WTC11 (cell line): ENCODE measurements at regions not wholly inside any gene's neighbourhood (a gene's known extent, or its start where the extent isn't known, plus 50 kb on each side); places are given as distances from the start of the nearest gene placed in this dataset.

Source experiments
- ATAC-seq: fragments of 200-7000 bp; cut with Tn5 transposase; 2 replicates; pipeline ENCODE4 v1.10.0; 2021; ENCODE audit warnings: mild to moderate bottlenecking, moderate library complexity
- CTCF ChIA-PET: fragments of 300-600 bp; sonication (Branson Sonifier 250); formaldehyde crosslinking; loops from one replicate; lab custom pipeline; 2021; ENCODE audit warnings: antibody characterized with exemption; lab: Charles Lee
- POLR2A ChIA-PET: fragments of 350-600 bp; sonication (Branson Sonifier 250); formaldehyde crosslinking; loops from one replicate; lab custom pipeline; 2021; ENCODE audit warnings: antibody characterized with exemption; lab: Charles Lee
- DNase-seq: peaks from one replicate; pipeline ENCODE4 v3.0.0; 2021; ENCODE audit warnings: low spot score
- H3K27ac Mint-ChIP-seq: 2 replicates; pipeline ENCODE4 v1.8.0; 2021; ENCODE audit warnings: mixed read lengths
- H3K27me3 Mint-ChIP-seq: 2 replicates; pipeline ENCODE4 v1.8.0; 2021; ENCODE audit warnings: low read depth, mild to moderate bottlenecking, moderate library complexity, mixed read lengths
- H3K36me3 Mint-ChIP-seq: 2 replicates; pipeline ENCODE4 v1.8.0; 2021; ENCODE audit warnings: mixed read lengths
- H3K4me1 Mint-ChIP-seq: 2 replicates; pipeline ENCODE4 v1.8.0; 2022; ENCODE audit warnings: mixed read lengths
- H3K4me3 Mint-ChIP-seq: 2 replicates; pipeline ENCODE4 v1.8.0; 2021; ENCODE audit warnings: mild to moderate bottlenecking, moderate library complexity, mixed read lengths
- H3K9me3 Mint-ChIP-seq: 2 replicates; pipeline ENCODE4 v1.8.0; 2021; ENCODE audit warnings: mixed read lengths
- CBFB ChIP-seq: sonication (generic); formaldehyde crosslinking; IDR thresholded peaks from 2 replicates; pipeline ENCODE4 v1.8.1; 2022; ENCODE audit warnings: mild to moderate bottlenecking, low read depth, missing genetic modification reagents
- GABPB1 ChIP-seq: sonication (generic); formaldehyde crosslinking; IDR thresholded peaks from 2 replicates; pipeline ENCODE4 v1.8.1; 2023; ENCODE audit warnings: mild to moderate bottlenecking, missing genetic modification reagents
- MXD4 ChIP-seq: fragments of 250-450 bp; sonication (Bioruptor Pico); IDR thresholded peaks from 2 replicates; pipeline ENCODE4 v1.8.0; 2021; ENCODE audit warnings: mild to moderate bottlenecking, moderate library complexity, borderline replicate concordance
- NFATC4 ChIP-seq: fragments of 250-450 bp; sonication (Bioruptor Pico); IDR thresholded peaks from 2 replicates; pipeline ENCODE4 v1.9.0; 2021; ENCODE audit warnings: mild to moderate bottlenecking
- NR1H2 ChIP-seq: sonication (generic); formaldehyde crosslinking; IDR thresholded peaks from 2 replicates; pipeline ENCODE4 v1.9.0; 2021; ENCODE audit warnings: mild to moderate bottlenecking, moderate library complexity, missing genetic modification reagents
- RELA ChIP-seq: sonication (generic); formaldehyde crosslinking; IDR thresholded peaks from 2 replicates; pipeline ENCODE4 v1.8.1; 2022; ENCODE audit warnings: missing genetic modification reagents, mild to moderate bottlenecking, borderline replicate concordance
- TP53 ChIP-seq: sonication (generic); formaldehyde crosslinking; IDR thresholded peaks from 2 replicates; pipeline ENCODE4 v1.8.1; 2023; ENCODE audit warnings: mild to moderate bottlenecking, missing genetic modification reagents
- ZNF219 ChIP-seq: sonication (generic); formaldehyde crosslinking; IDR thresholded peaks from 2 replicates; pipeline ENCODE4 v1.8.0; 2023; ENCODE audit warnings: missing genetic modification reagents, mild to moderate bottlenecking, borderline replicate concordance
- ZNF232 ChIP-seq: sonication (generic); formaldehyde crosslinking; IDR thresholded peaks from 2 replicates; pipeline ENCODE4 v1.8.0; 2022; ENCODE audit warnings: mild to moderate bottlenecking, missing genetic modification reagents
- ZNF263 ChIP-seq: sonication (generic); formaldehyde crosslinking; IDR thresholded peaks from 2 replicates; pipeline ENCODE4 v1.8.1; 2022; ENCODE audit warnings: low read depth, mild to moderate bottlenecking, moderate library complexity, missing genetic modification reagents
- ZNF317 ChIP-seq: sonication (generic); formaldehyde crosslinking; IDR thresholded peaks from 2 replicates; pipeline ENCODE4 v1.8.1; 2023; ENCODE audit warnings: low read depth, mild to moderate bottlenecking, moderate library complexity, missing genetic modification reagents, borderline replicate concordance
- ZNF416 ChIP-seq: fragments of 250-450 bp; sonication (Bioruptor Pico); IDR thresholded peaks from 2 replicates; pipeline ENCODE4 v1.9.0; 2021; ENCODE audit warnings: mild to moderate bottlenecking, inconsistent platforms
- ZNF671 ChIP-seq: fragments of 250-450 bp; sonication (Bioruptor Pico); IDR thresholded peaks from 2 replicates; pipeline ENCODE4 v1.8.0; 2021; ENCODE audit warnings: mild to moderate bottlenecking
- TF ChIP-seq, protein P1 (sequence below): sonication (generic); formaldehyde crosslinking; IDR thresholded peaks from 2 replicates; pipeline ENCODE4 v1.8.0; 2022; ENCODE audit warnings: mild to moderate bottlenecking, missing genetic modification reagents
- TF ChIP-seq, protein P2 (sequence below): fragments of 250-450 bp; sonication (Bioruptor Pico); conservative IDR thresholded peaks from 2 replicates; pipeline ENCODE4 v1.9.0; 2021; ENCODE audit warnings: mild to moderate bottlenecking
- TF ChIP-seq, protein P3 (sequence below): sonication (generic); formaldehyde crosslinking; IDR thresholded peaks from 2 replicates; pipeline ENCODE4 v1.8.0; 2023; ENCODE audit warnings: mild to moderate bottlenecking, missing genetic modification reagents
- TF ChIP-seq, protein P4 (sequence below): sonication (generic); formaldehyde crosslinking; IDR thresholded peaks from 2 replicates; pipeline ENCODE4 v1.8.0; 2022; ENCODE audit warnings: missing genetic modification reagents
- TF ChIP-seq, protein P5 (sequence below): sonication (generic); formaldehyde crosslinking; IDR thresholded peaks from 2 replicates; pipeline ENCODE4 v1.8.1; 2023; ENCODE audit warnings: mild to moderate bottlenecking, missing genetic modification reagents
- TF ChIP-seq, protein P6 (sequence below): sonication (generic); formaldehyde crosslinking; IDR thresholded peaks from 2 replicates; pipeline ENCODE4 v1.8.0; 2023; ENCODE audit warnings: missing genetic modification reagents, mild to moderate bottlenecking, borderline replicate concordance
- TF ChIP-seq, protein P7 (sequence below): fragments of 200-600 bp; IDR thresholded peaks from 2 replicates; pipeline ENCODE4 v1.8.0; 2022; ENCODE audit warnings: antibody characterized with exemption

DNA sequence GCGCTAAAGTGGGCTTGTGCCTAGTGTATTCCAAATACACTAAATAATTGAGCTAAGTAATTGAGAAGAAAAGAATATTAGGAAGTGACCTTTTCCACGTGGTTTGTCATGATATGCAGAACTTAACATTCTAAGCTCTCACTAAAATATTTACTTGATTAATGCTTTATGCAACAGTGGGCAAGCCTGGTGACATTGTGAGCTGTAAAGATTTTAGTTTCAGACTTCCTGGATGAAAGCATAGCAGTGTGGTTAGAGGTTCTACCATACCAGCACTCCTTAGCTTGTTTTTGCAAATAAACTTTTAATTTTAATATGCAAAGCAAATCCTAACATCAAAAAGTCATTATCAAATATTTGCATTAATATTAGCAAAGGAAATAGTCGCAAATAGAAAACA is 1065.1 kb upstream of the SPRY2 start:
- ChIA-PET POLR2A (no interaction called here), CTCF (no interaction called here)
- TF ChIP-seq, protein P1, sequence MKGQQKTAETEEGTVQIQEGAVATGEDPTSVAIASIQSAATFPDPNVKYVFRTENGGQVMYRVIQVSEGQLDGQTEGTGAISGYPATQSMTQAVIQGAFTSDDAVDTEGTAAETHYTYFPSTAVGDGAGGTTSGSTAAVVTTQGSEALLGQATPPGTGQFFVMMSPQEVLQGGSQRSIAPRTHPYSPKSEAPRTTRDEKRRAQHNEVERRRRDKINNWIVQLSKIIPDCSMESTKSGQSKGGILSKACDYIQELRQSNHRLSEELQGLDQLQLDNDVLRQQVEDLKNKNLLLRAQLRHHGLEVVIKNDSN (CRISPR knock-in tag) = no peak
- TF ChIP-seq TP53 (CRISPR knock-in tag) (no peak), ZNF416 (no peak), NFATC4 (no peak), ZNF317 (CRISPR knock-in tag) (no peak), MXD4 (CRISPR knock-in tag) (no peak), ZNF671 (CRISPR knock-in tag) (no peak), RELA (CRISPR knock-in tag) (no peak), CBFB (no peak), NR1H2 (CRISPR knock-in tag) (no peak), ZNF263 (no peak), GABPB1 (no peak), ZNF232 (CRISPR knock-in tag) (no peak), ZNF219 (no peak)
- TF ChIP-seq, protein P2, sequence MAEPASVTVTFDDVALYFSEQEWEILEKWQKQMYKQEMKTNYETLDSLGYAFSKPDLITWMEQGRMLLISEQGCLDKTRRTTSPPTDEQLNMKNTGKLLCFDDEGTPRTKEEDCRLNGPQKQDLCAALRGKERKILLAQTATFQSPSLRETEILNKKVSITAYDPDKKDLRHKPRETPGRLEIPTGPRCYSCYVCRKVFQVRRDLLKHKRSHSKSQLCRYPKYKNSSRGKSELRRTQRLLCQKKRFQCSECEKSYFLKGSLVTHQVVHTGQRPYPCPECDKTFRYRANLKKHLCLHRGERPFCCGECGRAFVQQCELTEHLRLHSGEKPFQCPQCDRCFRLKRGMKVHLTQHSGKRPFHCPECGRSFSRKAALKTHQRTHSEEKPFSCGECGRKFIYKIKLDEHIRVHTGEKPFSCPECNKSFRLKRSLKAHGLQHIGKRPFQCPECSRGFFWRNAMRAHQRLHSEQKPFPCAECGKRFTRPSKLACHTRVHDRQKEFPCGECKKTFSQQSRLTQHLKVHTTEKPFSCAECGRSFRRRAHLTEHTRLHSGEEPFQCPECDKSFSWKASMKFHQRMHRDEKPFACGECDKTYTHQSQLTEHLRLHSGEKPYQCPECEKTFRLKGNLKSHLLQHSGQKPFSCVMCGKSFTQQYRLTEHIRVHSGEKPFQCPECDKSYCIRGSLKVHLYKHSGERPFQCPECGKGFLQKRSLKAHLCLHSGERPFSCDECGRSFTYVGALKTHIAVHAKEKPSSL (CRISPR knock-in tag) = no peak
- TF ChIP-seq, protein P3, sequence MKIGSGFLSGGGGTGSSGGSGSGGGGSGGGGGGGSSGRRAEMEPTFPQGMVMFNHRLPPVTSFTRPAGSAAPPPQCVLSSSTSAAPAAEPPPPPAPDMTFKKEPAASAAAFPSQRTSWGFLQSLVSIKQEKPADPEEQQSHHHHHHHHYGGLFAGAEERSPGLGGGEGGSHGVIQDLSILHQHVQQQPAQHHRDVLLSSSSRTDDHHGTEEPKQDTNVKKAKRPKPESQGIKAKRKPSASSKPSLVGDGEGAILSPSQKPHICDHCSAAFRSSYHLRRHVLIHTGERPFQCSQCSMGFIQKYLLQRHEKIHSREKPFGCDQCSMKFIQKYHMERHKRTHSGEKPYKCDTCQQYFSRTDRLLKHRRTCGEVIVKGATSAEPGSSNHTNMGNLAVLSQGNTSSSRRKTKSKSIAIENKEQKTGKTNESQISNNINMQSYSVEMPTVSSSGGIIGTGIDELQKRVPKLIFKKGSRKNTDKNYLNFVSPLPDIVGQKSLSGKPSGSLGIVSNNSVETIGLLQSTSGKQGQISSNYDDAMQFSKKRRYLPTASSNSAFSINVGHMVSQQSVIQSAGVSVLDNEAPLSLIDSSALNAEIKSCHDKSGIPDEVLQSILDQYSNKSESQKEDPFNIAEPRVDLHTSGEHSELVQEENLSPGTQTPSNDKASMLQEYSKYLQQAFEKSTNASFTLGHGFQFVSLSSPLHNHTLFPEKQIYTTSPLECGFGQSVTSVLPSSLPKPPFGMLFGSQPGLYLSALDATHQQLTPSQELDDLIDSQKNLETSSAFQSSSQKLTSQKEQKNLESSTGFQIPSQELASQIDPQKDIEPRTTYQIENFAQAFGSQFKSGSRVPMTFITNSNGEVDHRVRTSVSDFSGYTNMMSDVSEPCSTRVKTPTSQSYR (CRISPR knock-in tag) = no peak
- TF ChIP-seq, protein P4, sequence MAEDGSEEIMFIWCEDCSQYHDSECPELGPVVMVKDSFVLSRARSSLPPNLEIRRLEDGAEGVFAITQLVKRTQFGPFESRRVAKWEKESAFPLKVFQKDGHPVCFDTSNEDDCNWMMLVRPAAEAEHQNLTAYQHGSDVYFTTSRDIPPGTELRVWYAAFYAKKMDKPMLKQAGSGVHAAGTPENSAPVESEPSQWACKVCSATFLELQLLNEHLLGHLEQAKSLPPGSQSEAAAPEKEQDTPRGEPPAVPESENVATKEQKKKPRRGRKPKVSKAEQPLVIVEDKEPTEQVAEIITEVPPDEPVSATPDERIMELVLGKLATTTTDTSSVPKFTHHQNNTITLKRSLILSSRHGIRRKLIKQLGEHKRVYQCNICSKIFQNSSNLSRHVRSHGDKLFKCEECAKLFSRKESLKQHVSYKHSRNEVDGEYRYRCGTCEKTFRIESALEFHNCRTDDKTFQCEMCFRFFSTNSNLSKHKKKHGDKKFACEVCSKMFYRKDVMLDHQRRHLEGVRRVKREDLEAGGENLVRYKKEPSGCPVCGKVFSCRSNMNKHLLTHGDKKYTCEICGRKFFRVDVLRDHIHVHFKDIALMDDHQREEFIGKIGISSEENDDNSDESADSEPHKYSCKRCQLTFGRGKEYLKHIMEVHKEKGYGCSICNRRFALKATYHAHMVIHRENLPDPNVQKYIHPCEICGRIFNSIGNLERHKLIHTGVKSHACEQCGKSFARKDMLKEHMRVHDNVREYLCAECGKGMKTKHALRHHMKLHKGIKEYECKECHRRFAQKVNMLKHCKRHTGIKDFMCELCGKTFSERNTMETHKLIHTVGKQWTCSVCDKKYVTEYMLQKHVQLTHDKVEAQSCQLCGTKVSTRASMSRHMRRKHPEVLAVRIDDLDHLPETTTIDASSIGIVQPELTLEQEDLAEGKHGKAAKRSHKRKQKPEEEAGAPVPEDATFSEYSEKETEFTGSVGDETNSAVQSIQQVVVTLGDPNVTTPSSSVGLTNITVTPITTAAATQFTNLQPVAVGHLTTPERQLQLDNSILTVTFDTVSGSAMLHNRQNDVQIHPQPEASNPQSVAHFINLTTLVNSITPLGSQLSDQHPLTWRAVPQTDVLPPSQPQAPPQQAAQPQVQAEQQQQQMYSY (CRISPR knock-in tag) = no peak
- TF ChIP-seq, protein P5, sequence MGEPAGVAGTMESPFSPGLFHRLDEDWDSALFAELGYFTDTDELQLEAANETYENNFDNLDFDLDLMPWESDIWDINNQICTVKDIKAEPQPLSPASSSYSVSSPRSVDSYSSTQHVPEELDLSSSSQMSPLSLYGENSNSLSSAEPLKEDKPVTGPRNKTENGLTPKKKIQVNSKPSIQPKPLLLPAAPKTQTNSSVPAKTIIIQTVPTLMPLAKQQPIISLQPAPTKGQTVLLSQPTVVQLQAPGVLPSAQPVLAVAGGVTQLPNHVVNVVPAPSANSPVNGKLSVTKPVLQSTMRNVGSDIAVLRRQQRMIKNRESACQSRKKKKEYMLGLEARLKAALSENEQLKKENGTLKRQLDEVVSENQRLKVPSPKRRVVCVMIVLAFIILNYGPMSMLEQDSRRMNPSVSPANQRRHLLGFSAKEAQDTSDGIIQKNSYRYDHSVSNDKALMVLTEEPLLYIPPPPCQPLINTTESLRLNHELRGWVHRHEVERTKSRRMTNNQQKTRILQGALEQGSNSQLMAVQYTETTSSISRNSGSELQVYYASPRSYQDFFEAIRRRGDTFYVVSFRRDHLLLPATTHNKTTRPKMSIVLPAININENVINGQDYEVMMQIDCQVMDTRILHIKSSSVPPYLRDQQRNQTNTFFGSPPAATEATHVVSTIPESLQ (CRISPR knock-in tag) = no peak
- TF ChIP-seq, protein P6, sequence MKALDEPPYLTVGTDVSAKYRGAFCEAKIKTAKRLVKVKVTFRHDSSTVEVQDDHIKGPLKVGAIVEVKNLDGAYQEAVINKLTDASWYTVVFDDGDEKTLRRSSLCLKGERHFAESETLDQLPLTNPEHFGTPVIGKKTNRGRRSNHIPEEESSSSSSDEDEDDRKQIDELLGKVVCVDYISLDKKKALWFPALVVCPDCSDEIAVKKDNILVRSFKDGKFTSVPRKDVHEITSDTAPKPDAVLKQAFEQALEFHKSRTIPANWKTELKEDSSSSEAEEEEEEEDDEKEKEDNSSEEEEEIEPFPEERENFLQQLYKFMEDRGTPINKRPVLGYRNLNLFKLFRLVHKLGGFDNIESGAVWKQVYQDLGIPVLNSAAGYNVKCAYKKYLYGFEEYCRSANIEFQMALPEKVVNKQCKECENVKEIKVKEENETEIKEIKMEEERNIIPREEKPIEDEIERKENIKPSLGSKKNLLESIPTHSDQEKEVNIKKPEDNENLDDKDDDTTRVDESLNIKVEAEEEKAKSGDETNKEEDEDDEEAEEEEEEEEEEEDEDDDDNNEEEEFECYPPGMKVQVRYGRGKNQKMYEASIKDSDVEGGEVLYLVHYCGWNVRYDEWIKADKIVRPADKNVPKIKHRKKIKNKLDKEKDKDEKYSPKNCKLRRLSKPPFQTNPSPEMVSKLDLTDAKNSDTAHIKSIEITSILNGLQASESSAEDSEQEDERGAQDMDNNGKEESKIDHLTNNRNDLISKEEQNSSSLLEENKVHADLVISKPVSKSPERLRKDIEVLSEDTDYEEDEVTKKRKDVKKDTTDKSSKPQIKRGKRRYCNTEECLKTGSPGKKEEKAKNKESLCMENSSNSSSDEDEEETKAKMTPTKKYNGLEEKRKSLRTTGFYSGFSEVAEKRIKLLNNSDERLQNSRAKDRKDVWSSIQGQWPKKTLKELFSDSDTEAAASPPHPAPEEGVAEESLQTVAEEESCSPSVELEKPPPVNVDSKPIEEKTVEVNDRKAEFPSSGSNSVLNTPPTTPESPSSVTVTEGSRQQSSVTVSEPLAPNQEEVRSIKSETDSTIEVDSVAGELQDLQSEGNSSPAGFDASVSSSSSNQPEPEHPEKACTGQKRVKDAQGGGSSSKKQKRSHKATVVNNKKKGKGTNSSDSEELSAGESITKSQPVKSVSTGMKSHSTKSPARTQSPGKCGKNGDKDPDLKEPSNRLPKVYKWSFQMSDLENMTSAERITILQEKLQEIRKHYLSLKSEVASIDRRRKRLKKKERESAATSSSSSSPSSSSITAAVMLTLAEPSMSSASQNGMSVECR = no peak
- TF ChIP-seq, protein P7, sequence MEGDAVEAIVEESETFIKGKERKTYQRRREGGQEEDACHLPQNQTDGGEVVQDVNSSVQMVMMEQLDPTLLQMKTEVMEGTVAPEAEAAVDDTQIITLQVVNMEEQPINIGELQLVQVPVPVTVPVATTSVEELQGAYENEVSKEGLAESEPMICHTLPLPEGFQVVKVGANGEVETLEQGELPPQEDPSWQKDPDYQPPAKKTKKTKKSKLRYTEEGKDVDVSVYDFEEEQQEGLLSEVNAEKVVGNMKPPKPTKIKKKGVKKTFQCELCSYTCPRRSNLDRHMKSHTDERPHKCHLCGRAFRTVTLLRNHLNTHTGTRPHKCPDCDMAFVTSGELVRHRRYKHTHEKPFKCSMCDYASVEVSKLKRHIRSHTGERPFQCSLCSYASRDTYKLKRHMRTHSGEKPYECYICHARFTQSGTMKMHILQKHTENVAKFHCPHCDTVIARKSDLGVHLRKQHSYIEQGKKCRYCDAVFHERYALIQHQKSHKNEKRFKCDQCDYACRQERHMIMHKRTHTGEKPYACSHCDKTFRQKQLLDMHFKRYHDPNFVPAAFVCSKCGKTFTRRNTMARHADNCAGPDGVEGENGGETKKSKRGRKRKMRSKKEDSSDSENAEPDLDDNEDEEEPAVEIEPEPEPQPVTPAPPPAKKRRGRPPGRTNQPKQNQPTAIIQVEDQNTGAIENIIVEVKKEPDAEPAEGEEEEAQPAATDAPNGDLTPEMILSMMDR = no peak
- H3K27me3 Mint-ChIP-seq = no peaks in the 10 kb centered on the region
- no peak overlapping the region for H3K4me3 Mint-ChIP-seq
- H3K27ac Mint-ChIP-seq = no peak overlapping the region
- no peak for DNase-seq
- no peak for ATAC-seq
- H3K36me3 Mint-ChIP-seq = no peaks in the 10 kb centered on the region
- no peaks in the 10 kb centered on the region for H3K9me3 Mint-ChIP-seq
- H3K4me1 Mint-ChIP-seq = no peaks in the 10 kb centered on the region
